Type B pancreatic cell (in vitro differentiated cells): ENCODE measurements at regions not wholly inside any gene's neighbourhood (a gene's known extent, or its start where the extent isn't known, plus 50 kb on each side); places are given as distances from the start of the nearest gene placed in this dataset.

Experiments used
- DNase-seq: peaks from one replicate; pipeline ENCODE4 v3.0.0; 2021; ENCODE audit warnings: mixed read lengths; ENCODE audit not compliant: unreplicated experiment; ENCODE audit errors: extremely low spot score
- H3K27ac Mint-ChIP-seq: 2 replicates; pipeline ENCODE4 v1.8.0; 2021; ENCODE audit warnings: mild to moderate bottlenecking, mixed read lengths
- H3K27me3 Mint-ChIP-seq: 2 replicates; pipeline ENCODE4 v1.8.0; 2021; ENCODE audit warnings: mixed read lengths
- H3K36me3 Mint-ChIP-seq: 2 replicates; pipeline ENCODE4 v1.8.0; 2021; ENCODE audit warnings: mixed read lengths
- H3K4me1 Mint-ChIP-seq: one replicate; pipeline ENCODE4 v1.8.0; 2021; ENCODE audit warnings: mixed read lengths; ENCODE audit not compliant: unreplicated experiment
- H3K4me3 Mint-ChIP-seq: 2 replicates; pipeline ENCODE4 v1.8.0; 2021; ENCODE audit warnings: mild to moderate bottlenecking, mixed read lengths
- H3K9me3 Mint-ChIP-seq: 2 replicates; pipeline ENCODE4 v1.8.0; 2021; ENCODE audit warnings: mixed read lengths
- CTCF ChIP-seq: fragments of 200-600 bp; sonication (generic); conservative IDR thresholded peaks from 2 replicates; pipeline ENCODE4 v1.5.0; 2021; ENCODE audit warnings: antibody characterized with exemption, mild to moderate bottlenecking

GRCh38 chr9:79383096-79383495 is 188.7 kb upstream of the TLE4 start:
- TF ChIP-seq CTCF, result no peak
- DNase-seq, result no peak
- Mint-ChIP-seq H3K9me3 (peaks cover 14% of the 10 kb centered on the region), H3K36me3 (no peaks in the 10 kb centered on the region), H3K27ac (no peak overlapping the region), H3K27me3 (peaks cover 3% of the 10 kb centered on the region), H3K4me1 (peaks cover 2% of the 10 kb centered on the region), H3K4me3 (no peak overlapping the region)

- Mint-ChIP-seq H3K36me3 (no peaks in the 10 kb centered on the region), H3K27me3 (peaks cover 3% of the 10 kb centered on the region), H3K4me1 (no peaks in the 10 kb centered on the region), H3K4me3 (no peak overlapping the region), H3K27ac (no peak overlapping the region), H3K9me3 (peaks cover 14% of the 10 kb centered on the region)
- no peak for DNase-seq
- no peak for TF ChIP-seq CTCF
Measured at GRCh38 chr9:79384091-79384490, 187.7 kb upstream of the TLE4 start.

DNA sequence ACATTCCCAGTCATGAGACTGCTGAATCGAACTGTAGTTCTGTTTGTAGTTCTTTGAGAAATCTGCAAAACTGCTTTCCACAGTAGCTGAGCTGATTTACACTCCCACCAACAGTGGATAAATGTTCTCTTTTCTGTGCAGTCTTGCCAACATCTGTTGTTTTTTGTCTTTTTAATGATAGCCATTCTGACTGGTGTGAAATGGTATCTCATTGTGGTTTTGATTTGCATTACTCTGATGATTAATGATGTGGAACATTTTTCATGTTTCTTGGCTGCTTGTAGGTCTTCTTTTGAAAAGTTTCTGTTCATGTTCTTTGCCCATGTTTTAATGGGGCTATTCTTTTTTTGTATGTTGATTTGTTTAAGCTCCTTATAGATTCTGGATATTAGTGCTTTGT is 187.3 kb upstream of the TLE4 start:
- H3K9me3 Mint-ChIP-seq, result peaks cover 14% of the 10 kb centered on the region
- TF ChIP-seq CTCF, result no peak
- no peak for DNase-seq
- no peak overlapping the region for H3K4me3 Mint-ChIP-seq
- no peaks in the 10 kb centered on the region for H3K4me1 Mint-ChIP-seq
- H3K27me3 Mint-ChIP-seq, result peaks cover 3% of the 10 kb centered on the region
- no peak overlapping the region for H3K27ac Mint-ChIP-seq
- H3K36me3 Mint-ChIP-seq, result no peaks in the 10 kb centered on the region

- TF ChIP-seq CTCF, result no peak
- H3K27me3 Mint-ChIP-seq, result no peaks in the 10 kb centered on the region
- H3K4me1 Mint-ChIP-seq, result no peaks in the 10 kb centered on the region
- peaks cover 10% of the 10 kb centered on the region for H3K9me3 Mint-ChIP-seq
- DNase-seq, result no peak
- H3K36me3 Mint-ChIP-seq, result no peaks in the 10 kb centered on the region
- H3K27ac Mint-ChIP-seq, result no peak overlapping the region
- no peak overlapping the region for H3K4me3 Mint-ChIP-seq
Measured at GRCh38 chr9:79387101-79387835, 184.5 kb upstream of the TLE4 start.

- no peaks in the 10 kb centered on the region for H3K36me3 Mint-ChIP-seq
- H3K4me3 Mint-ChIP-seq, result no peak overlapping the region
- no peak overlapping the region for H3K27ac Mint-ChIP-seq
- peaks cover 2% of the 10 kb centered on the region for H3K9me3 Mint-ChIP-seq
- DNase-seq, result no peak
- TF ChIP-seq CTCF, result no peak
- no peaks in the 10 kb centered on the region for H3K4me1 Mint-ChIP-seq
- peaks cover 9% of the 10 kb centered on the region for H3K27me3 Mint-ChIP-seq
Measured at GRCh38 chr9:79390077-79390698, 181.6 kb upstream of the TLE4 start.
